K562 (cell line): ENCODE measurements at regions not wholly inside any gene's neighbourhood (a gene's known extent, or its start where the extent isn't known, plus 50 kb on each side); places are given as distances from the start of the nearest gene placed in this dataset.

Experiments used
- ATAC-seq: fragments of 200-7000 bp; cut with Tn5 transposase; 3 replicates; pipeline ENCODE4 v1.9.1; 2020; ENCODE audit warnings: moderate library complexity
- BruUV-seq: library from RNA; stranded (reverse); fragments of 400-500 nt; replicated peaks from 2 replicates; lab custom pipeline; 2021; lab: Mats Ljungman, UMichigan
- CTCF ChIA-PET: fragments of 300-600 bp; formaldehyde crosslinking; extraction: SDS; loops from one replicate; lab custom pipeline; 2021; ENCODE audit warnings: low intra/inter-chr PET ratio; lab: Yijun Ruan, JAX
- POLR2A ChIA-PET: fragments of 300-600, 350-650 bp; sonication (Branson Sonifier 250); formaldehyde crosslinking; extraction: SDS; loops from one replicate; lab custom pipeline; 2021; ENCODE audit warnings: antibody characterized with exemption, inconsistent platforms; lab: Yijun Ruan, JAX
- DNase-seq, 4 experiments: peaks; one replicate each; pipeline versions ENCODE4 v3.0.0 to v3.0.0-alpha.2; 2011 to 2018; ENCODE audit warnings: low spot score in 3 of 4, mixed read lengths in 3 of 4; ENCODE audit errors: extremely low read depth in 1 of 4
- FAIRE-seq: peaks from 2 replicates; lab custom pipeline; 2011; peaks lifted over from hg19 to GRCh38; lab: Jason Lieb, UNC
- H2AFZ ChIP-seq: 2 replicates; pipeline ENCODE4 v1.6.0; 2011; ENCODE audit warnings: low read depth, low read length, control low read depth, inconsistent platforms
- H3K27ac ChIP-seq: fragments of 200-600 bp; 3 replicates; pipeline ENCODE4 v1.8.0; 2011; ENCODE audit warnings: low read depth, mild to moderate bottlenecking, control low read depth, inconsistent platforms, low read length, moderate library complexity, mixed read lengths; ENCODE audit errors: extremely low read depth
- H3K27me3 ChIP-seq, 2 experiments: fragments of 300-600 bp in 1 of 2; 2 replicates in 1 of 2; 3 replicates in 1 of 2; pipeline versions ENCODE4 v1.6.0 to v1.8.0; 2011; ENCODE audit warnings: inconsistent platforms in 2 of 2, low read length in 2 of 2, mild to moderate bottlenecking in 1 of 2, mixed read lengths in 1 of 2, moderate library complexity in 1 of 2; ENCODE audit not compliant: control insufficient read depth in 2 of 2, insufficient read depth in 2 of 2
- H3K36me3 ChIP-seq: fragments of 300-600 bp; 3 replicates; pipeline ENCODE4 v1.8.0; 2011; ENCODE audit warnings: mild to moderate bottlenecking, low read length, inconsistent platforms; ENCODE audit not compliant: control insufficient read depth, insufficient read depth
- H3K4me1 ChIP-seq, 2 experiments: fragments of 200-600 bp in 1 of 2; replicated peaks in 1 of 2; 2 replicates in 1 of 2; 3 replicates in 1 of 2; pipeline versions ENCODE4 v1.5.1 to v1.8.0; 2011; ENCODE audit warnings: inconsistent platforms in 2 of 2, low read length in 2 of 2, mild to moderate bottlenecking in 1 of 2, mixed read lengths in 1 of 2, moderate library complexity in 1 of 2; ENCODE audit not compliant: control insufficient read depth in 2 of 2, insufficient read depth in 2 of 2
- H3K4me2 ChIP-seq: 2 replicates; pipeline ENCODE4 v1.6.1; 2011; ENCODE audit warnings: low read length, control low read depth, inconsistent platforms, mixed read lengths; ENCODE audit not compliant: insufficient read depth
- H3K4me3 ChIP-seq: fragments of 200-600 bp; sonication (generic), shearing (Covaris generic); 2 replicates; pipeline ENCODE4 v1.5.1; 2016; ENCODE audit warnings: control low read depth, inconsistent platforms
- H3K79me2 ChIP-seq: fragments of 200-600 bp; 3 replicates; pipeline ENCODE4 v1.8.0; 2011; ENCODE audit warnings: low read length, inconsistent platforms; ENCODE audit not compliant: control insufficient read depth, insufficient read depth
- H3K9ac ChIP-seq, 2 experiments: 2 replicates each; pipeline versions ENCODE4 v1.6.0 to v1.6.1; 2011; ENCODE audit warnings: low read depth in 2 of 2, low read length in 2 of 2, control low read depth in 1 of 2, inconsistent platforms in 1 of 2, mild to moderate bottlenecking in 1 of 2, mixed read lengths in 1 of 2; ENCODE audit not compliant: insufficient read depth in 1 of 2
- H3K9me1 ChIP-seq: one replicate; pipeline ENCODE4 v1.6.0; 2011; ENCODE audit warnings: inconsistent platforms, mild to moderate bottlenecking, low read length, moderate library complexity; ENCODE audit not compliant: control insufficient read depth, insufficient read depth
- H3K9me3 ChIP-seq: replicated peaks from 2 replicates; pipeline ENCODE4 v1.5.1; 2011; ENCODE audit warnings: low read depth, low read length, inconsistent platforms; ENCODE audit not compliant: control insufficient read depth, insufficient read depth
- H4K20me1 ChIP-seq: replicated peaks from 2 replicates; pipeline ENCODE4 v1.6.1; 2011; ENCODE audit warnings: low read length, inconsistent platforms, mixed read lengths; ENCODE audit not compliant: control insufficient read depth, insufficient read depth
- CBX2 ChIP-seq: fragments of 200-600 bp; sonication (generic); IDR thresholded peaks from one replicate; pipeline ENCODE4 v1.6.1; 2012; ENCODE audit warnings: mild to moderate bottlenecking, low read length, inconsistent platforms; ENCODE audit not compliant: insufficient read depth, poor library complexity, severe bottlenecking
- CEBPG ChIP-seq, 3 experiments: fragments of 200-800 bp in 1 of 3; sonication (Bioruptor generic) in 1 of 3; sonication (generic) in 1 of 3; formaldehyde crosslinking in 1 of 3; IDR thresholded peaks in 2 of 3; conservative IDR thresholded peaks in 1 of 3; 2 replicates each; pipeline versions ENCODE4 v1.6.1 to v1.8.0; 2016 to 2022; ENCODE audit warnings: missing compliant biosample characterization in 2 of 3, missing genetic modification characterization in 2 of 3, mild to moderate bottlenecking in 1 of 3, missing genetic modification reagents in 1 of 3
- ETV5 ChIP-seq: sonication (generic); formaldehyde crosslinking; IDR thresholded peaks from 2 replicates; pipeline ENCODE4 v1.4.0; 2020; ENCODE audit warnings: low read depth, mild to moderate bottlenecking, missing genetic modification reagents
- LCOR ChIP-seq: sonication (generic); formaldehyde crosslinking; IDR thresholded peaks from 2 replicates; pipeline ENCODE4 v1.8.0; 2022; ENCODE audit warnings: mild to moderate bottlenecking, missing genetic modification reagents
- TBL1XR1 ChIP-seq, 2 experiments: IDR thresholded peaks; 2 replicates each; pipeline ENCODE4 v1.6.1; 2012; ENCODE audit warnings: improper control_type of control experiment in 2 of 2, low read length in 2 of 2, mild to moderate bottlenecking in 1 of 2
- ZNF3 ChIP-seq: fragments of 250-450 bp; sonication (Bioruptor Pico); IDR thresholded peaks from 2 replicates; pipeline ENCODE4 v1.5.0; 2021; ENCODE audit warnings: mild to moderate bottlenecking, moderate library complexity
- WGBS: fragments of 100-300 bp; shearing (Covaris generic); methylation state at CpG from one replicate; pipeline ENCODE4 v1.1.6; 2016; ENCODE audit warnings: low coverage, mixed read lengths; ENCODE audit not compliant: insufficient coverage; ENCODE audit errors: missing lambda C conversion rate; 5-methylcytosine and 5-hydroxymethylcytosine counted together
- in situ Hi-C: fragments of 300-500 bp; cut with MboI; formaldehyde crosslinking; loops from 4 replicates; pipeline ENCODE4 v1.15.0; 2018; ENCODE audit warnings: inconsistent platforms, mixed read lengths
- intact Hi-C: fragments of 100-400 bp; cut with micrococcal nuclease; formaldehyde crosslinking; loops from 2 replicates; pipeline ENCODE4 v1.14.2; 2022
- TF ChIP-seq, protein P1 (sequence below): fragments of 250-450 bp; sonication (Bioruptor Pico); IDR thresholded peaks from 2 replicates; pipeline ENCODE4 v1.4.0; 2020; ENCODE audit warnings: borderline replicate concordance
- TF ChIP-seq, protein P2 (sequence below): fragments of 450-650 bp; formaldehyde crosslinking; conservative IDR thresholded peaks from 2 replicates; pipeline ENCODE4 v1.4.0; 2022; ENCODE audit warnings: mild to moderate bottlenecking, missing genetic modification characterization
- TF ChIP-seq, protein P3 (sequence below): IDR thresholded peaks from 2 replicates; pipeline ENCODE4 v1.6.1; 2011; ENCODE audit not compliant: insufficient read length; ENCODE audit errors: extremely low read depth

DNA sequence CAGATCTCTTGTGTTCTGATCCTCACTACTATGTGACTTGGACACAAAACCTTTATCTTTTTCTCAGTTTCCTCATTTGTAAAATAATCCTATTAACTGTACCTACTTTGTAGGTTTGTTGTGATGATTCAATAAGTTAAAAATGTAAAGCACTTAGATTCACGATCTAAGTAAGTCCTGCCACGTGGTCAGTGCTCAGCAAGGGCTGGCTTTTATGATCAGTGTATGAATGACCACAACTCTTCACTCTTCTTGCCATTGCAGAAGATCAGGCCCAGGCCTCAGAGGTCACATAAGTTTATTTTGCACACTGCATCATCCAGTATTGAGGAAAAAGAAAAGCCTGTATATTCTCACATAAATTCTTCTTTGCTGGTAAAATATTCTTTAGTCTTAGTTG lies 1192.5 kb upstream of the ACVR2A start:
- H2AFZ ChIP-seq = no peak overlapping the region
- POLR2A ChIA-PET = no interaction called here
- H3K9me1 ChIP-seq = no peaks in the 10 kb centered on the region
- in situ Hi-C loops = no loop called here
- BruUV-seq = no TSS peak
- H3K4me1 ChIP-seq = no peaks in the 10 kb centered on the region
- WGBS = 0% methylated on average over 2 of the region's 2 CpGs
- no peaks in the 10 kb centered on the region for H3K9me3 ChIP-seq
- no peaks in the 10 kb centered on the region for H4K20me1 ChIP-seq
- intact Hi-C loops = no loop called here
- no peaks in the 10 kb centered on the region for H3K36me3 ChIP-seq
- H3K9ac ChIP-seq = no peak overlapping the region
- FAIRE-seq = no peak
- no peak overlapping the region for H3K27ac ChIP-seq
- H3K27me3 ChIP-seq = no peaks in the 10 kb centered on the region
- CTCF ChIA-PET = no interaction called here
- no peak for ATAC-seq
- H3K4me2 ChIP-seq = no peak overlapping the region
- DNase-seq = no peak
- H3K79me2 ChIP-seq = no peaks in the 10 kb centered on the region
- TF ChIP-seq ZNF3 (CRISPR knock-in tag) (no peak), LCOR (no peak), CBX2 (no peak), ETV5 (CRISPR knock-in tag) (no peak), TBL1XR1 (IDR thresholded peaks at IDR 0.05; ENCODE audit: low read length in 2 of 2) (no peak), CEBPG (CRISPR knock-in tag; IDR thresholded peaks at IDR 0.05) (no peak), CEBPG (tag; conservative IDR thresholded peaks at IDR 0.05 in 1 of 2, IDR thresholded peaks at IDR 0.05 in 1 of 2) (no peak)
- TF ChIP-seq, protein P1, sequence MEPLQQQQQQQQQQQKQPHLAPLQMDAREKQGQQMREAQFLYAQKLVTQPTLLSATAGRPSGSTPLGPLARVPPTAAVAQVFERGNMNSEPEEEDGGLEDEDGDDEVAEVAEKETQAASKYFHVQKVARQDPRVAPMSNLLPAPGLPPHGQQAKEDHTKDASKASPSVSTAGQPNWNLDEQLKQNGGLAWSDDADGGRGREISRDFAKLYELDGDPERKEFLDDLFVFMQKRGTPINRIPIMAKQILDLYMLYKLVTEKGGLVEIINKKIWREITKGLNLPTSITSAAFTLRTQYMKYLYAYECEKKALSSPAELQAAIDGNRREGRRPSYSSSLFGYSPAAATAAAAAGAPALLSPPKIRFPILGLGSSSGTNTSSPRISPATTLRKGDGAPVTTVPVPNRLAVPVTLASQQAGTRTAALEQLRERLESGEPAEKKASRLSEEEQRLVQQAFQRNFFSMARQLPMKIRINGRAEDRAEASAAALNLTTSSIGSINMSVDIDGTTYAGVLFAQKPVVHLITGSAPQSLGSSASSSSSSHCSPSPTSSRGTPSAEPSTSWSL (CRISPR knock-in tag) = no peak
- TF ChIP-seq, protein P2, sequence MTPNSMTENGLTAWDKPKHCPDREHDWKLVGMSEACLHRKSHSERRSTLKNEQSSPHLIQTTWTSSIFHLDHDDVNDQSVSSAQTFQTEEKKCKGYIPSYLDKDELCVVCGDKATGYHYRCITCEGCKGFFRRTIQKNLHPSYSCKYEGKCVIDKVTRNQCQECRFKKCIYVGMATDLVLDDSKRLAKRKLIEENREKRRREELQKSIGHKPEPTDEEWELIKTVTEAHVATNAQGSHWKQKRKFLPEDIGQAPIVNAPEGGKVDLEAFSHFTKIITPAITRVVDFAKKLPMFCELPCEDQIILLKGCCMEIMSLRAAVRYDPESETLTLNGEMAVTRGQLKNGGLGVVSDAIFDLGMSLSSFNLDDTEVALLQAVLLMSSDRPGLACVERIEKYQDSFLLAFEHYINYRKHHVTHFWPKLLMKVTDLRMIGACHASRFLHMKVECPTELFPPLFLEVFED (CRISPR knock-in tag) = no peak
- TF ChIP-seq, protein P3, sequence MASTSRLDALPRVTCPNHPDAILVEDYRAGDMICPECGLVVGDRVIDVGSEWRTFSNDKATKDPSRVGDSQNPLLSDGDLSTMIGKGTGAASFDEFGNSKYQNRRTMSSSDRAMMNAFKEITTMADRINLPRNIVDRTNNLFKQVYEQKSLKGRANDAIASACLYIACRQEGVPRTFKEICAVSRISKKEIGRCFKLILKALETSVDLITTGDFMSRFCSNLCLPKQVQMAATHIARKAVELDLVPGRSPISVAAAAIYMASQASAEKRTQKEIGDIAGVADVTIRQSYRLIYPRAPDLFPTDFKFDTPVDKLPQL = no peak
- no peak overlapping the region for H3K4me3 ChIP-seq
